GM21515 (cell line): ENCODE measurements at regions not wholly inside any gene's neighbourhood (a gene's known extent, or its start where the extent isn't known, plus 50 kb on each side); places are given as distances from the start of the nearest gene placed in this dataset.

Experiments used
- ATAC-seq: cut with Tn5 transposase; IDR thresholded peaks from one replicate; pipeline ENCODE4 v1.9.1; 2021; ENCODE audit not compliant: unreplicated experiment

DNA sequence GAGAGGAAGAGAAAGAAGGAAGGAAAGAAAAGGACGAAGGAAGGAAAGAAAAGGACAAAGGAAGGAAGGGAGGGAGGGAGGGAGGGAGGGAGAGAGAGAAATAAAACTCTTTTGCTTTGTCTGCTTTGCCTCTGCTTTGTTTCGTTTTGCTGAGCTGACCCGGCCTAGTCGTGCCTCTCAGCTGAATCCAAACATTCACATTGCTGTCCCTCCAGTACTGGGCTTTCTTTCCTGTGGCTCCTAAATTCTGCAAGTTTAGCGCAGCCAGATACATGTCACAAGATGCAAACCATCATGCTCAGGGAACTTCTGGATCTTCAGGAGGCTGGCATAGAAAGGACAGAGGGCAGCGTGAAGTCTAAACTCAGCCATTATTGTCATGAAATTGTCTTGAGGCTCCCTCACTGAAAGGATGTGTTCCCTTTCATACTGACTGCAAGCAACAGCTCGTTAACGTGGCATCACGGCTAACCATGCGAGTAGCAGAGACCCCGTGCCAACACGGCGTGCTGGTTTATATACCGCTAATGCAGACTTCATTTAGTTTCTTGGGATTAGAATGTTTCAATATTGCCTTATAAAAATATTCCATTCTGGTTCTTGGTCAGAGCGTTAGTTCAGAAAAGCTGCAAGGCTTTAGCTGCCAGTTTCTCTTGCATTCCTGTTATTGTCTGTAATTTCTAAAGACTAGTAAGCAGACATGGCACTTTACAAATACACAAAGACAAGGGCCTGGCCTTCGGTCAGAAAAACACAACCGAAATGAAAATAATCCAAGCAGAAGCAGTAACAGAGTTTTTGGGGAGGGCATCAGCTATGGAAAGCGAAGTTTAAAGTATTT lies 94.2 kb downstream of the TMEM174 start:
- ATAC-seq = no peak

DNA sequence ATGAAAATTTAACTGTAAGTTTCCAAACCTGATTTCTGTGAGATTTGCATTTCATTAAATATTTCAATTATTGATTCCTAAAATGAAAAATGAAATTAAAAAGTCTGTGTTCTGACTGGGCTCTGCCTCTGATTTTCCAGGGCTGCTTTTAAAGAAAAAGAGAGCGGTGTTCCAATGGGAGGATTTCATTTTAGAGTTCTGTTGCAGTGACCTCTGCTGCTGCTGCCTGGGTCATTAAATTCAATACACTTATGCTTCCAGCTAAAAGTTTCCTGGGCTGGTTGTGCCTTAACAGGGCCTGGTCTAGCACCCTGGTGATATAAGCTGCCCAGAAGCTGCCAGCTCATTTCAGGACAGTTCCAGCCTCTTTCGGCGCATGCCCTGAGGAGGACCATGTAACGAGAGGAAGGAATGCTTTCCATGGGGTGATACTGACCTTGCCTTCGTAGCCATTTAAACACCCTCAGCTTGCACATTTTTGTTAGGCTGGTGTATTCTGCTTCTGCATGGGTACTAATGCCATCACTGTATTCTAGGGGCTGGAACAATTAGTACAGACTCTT lies 93.3 kb downstream of the TMEM174 start:
- no peak for ATAC-seq

DNA sequence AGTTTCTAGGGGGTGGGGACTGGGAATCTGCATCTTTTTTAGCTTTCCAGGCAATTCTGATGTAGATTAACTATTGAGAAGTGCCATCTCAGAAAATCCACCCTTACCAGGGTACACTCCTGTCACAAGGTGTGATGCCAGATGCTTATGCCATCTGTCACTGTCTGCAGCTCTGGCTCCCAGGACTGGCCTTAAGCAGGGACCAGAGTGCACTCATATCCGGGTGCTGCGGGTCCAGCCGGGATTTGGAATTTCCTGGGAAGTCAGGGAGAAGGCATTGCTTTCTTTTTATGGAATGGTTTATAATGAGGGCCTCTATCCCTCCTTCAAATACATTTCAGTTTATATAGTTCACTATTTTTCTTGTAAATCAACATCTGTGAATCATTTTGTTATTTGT lies 92.6 kb downstream of the TMEM174 start:
- ATAC-seq = no peak

DNA sequence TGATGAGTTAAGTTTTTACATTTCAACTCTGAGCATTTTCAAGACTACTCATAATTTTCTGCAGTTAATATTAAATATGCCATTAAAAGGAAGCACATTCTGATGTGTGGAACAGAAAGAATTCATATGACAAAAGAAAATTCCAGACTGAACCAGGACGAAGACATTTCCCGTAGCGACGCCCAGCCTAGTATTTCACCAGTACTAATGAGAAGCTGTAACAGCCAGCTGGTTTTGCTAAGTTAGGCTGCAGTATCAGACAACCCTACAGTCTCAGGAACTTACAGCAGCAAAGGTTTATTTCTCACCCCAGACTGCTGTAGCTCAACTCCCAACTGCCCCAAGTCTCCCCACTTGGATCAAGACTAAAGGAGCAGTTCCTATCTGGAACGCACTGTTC lies 91.6 kb downstream of the TMEM174 start:
- ATAC-seq = no peak

DNA sequence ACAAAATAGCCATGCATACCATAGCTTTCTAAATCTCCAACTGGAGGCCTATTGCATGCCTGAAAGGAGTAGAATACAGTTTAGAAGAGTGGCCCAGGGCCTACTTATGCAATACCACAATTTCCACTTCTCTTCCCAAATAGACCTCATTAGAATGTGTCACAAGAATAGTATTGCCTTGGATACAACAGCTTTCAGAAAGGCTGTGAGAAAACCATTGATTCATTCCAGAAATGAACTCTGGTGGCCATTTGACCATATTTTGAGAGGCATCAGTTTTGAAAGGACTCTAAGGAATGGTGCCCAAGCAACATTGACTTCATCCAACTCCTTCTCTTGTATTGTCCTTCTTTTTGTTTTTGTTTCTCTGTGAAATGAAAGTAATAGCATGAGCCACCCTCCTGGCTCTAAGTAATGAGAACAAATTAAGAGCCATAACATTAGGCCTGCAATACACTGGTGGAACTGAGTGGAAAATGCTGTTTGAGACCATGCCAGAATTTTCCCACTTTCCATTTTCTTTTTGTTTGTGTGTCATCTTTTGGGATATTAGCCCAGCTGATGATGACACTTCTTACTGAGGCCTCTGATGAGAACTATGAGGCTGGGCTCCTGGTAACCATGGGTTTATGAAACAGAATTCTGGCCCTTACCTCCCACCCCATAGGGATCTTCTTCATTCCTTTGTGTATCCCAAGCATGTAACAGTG lies 90.2 kb downstream of the TMEM174 start:
- no peak for ATAC-seq

DNA sequence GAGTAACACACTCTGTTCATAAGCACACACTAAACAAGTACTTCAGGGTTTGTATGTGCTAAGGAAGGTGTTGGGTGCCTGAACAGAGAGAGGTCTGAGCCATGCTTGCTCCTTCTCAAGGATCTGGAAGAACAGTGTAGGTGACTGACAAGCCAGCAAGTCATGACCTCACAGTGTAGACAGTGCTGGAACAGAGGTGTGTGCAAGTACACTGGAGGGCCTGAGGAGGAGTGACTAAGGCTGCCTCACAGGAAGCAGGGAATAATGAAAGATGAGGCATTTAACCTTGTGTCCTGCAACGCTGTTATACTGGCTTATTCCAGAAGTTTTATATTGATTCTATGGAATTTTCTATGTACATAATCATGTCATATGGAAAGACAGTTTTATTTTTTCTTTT lies 83.9 kb downstream of the TMEM174 start:
- no peak for ATAC-seq

DNA sequence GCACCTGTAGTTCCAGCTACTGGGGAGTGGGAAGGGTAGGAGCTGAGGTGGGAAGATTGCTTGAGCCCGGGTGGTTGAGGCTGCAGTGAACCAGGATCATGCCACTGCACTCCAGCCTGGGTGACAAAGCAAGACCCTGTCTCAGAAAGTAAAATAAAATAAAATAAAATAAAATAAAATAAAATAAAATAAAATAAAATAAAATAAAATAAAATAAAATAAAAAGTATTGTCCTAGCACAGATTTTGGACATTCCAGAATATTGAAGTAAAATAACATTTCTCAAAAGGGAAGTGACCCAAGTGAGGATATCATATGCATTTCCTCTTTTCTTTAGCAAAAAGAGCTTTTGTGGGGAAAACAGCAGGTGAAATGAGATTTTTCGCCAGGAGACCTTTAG lies 83.5 kb downstream of the TMEM174 start:
- no peak for ATAC-seq

DNA sequence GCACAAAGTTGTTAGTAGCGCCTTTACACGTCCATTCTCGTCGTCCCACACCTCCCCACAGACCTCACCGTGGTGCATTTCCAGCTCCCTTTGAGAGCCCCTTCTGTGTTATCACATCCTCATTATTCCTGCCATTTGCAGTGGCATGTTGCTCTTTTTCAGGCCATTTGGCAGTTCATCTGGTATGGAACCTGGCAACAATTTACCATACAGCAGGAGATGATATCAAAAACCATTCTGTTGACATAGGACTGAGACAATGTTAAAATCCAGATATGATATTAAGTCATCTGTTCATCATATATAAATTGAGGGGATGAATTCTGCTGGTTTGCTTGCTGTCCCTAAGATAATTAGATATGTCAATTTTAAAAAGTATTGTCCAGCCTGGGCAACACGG lies 83.0 kb downstream of the TMEM174 start:
- ATAC-seq = no peak

DNA sequence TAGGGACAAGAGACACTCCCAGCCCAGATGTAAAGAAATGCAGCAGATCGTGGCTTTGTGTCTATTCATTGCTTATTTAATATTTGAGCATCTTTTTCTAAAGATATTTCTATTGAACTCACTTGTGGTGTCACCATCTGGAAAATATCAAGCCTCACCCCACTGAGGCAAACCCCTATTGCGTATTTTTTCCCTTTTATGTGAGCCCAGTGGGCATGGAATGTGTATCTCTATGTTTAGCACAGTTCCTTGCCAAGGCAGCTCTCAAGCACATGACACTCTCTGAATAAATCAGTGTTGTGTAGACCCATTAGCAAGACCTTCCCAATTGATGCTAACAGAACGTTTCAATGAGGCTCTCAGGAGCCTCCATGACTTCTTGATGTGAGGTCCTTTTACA lies 81.6 kb downstream of the TMEM174 start:
- ATAC-seq = no peak

DNA sequence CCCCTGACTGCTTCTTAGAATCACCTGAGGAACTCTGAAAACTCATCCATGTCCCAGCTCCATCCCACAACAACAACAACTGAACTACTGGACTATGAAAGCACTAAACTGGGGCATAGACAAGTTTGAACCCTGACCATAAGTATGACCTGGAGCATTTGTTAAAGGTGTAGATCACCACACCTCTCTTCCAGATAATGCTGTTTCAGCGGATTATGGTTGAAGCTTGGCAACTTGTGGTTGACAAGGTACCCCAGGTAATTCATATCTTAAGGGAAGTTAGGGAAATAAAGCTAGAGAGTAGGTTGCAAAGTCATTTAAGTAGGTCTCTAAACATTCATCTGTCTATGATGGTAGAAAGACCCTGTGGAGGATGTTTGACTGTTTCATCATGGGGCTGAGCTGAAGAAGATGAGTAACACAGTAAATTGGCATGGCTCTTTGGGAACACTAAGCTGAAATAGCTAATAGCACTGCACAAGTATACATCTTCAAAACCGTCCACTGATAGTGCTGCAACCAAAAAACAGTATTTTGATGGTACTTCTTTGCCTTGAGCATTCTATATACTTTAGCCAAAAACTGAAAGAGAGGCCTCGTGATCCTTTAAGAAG lies 80.2 kb downstream of the TMEM174 start:
- ATAC-seq = no peak

DNA sequence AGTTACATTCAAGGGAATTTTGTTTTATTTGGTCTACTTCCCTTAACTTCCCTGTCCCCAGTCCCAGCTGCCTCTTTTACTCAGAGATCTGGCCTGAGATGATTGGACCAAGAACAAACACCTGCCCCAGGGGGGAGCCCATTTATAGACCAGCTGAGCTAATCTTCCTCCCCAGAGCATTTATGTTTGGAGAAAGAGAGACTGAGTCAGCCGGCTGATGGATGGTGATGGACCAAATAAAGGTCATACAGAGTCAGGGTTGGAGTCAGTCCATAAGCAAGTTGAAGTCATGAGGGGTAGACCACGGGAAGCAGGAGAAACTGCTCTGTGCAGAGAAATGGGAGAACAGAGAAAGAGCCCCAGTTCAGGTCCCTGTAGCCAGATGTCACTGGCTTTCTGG lies 77.7 kb downstream of the TMEM174 start:
- no peak for ATAC-seq

DNA sequence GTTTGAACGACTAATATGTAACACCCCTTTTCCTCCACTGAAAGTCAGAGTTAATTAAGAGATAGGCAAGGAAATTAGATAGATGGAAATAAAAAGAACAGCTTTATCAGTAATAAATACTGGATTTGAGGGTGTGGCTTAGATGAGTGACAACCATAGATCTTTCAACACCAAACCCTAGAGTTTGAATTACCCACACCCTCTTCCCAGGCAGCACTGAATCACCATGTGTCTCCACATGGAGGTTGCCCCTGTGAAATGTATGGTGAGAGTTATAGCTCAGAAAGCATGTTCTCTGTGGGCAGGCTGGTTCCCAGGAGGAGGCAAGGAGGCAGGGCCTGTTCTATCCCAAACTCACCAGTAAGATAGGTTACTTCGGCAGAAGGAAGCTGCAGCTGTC lies 69.7 kb downstream of the TMEM174 start:
- no peak for ATAC-seq

DNA sequence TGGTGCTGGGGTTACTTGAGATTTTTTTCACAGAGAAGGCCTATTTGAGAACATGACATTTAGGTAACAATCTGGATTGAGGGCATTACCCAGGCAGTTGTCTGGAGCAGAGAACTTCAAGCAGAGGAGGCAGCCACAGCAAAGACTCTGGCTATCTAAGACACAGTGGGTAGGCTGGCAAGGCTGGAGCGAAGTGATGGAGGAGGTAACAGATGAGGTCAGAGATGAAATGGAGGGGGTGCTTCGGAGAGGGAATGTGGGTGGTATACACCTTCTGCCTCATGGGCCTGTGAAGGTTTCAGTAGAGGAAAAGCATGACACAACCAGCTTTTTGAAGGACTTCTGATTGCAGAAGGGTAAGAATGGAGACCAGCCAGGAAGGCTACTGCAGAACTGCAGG lies 65.9 kb downstream of the TMEM174 start:
- no peak for ATAC-seq

DNA sequence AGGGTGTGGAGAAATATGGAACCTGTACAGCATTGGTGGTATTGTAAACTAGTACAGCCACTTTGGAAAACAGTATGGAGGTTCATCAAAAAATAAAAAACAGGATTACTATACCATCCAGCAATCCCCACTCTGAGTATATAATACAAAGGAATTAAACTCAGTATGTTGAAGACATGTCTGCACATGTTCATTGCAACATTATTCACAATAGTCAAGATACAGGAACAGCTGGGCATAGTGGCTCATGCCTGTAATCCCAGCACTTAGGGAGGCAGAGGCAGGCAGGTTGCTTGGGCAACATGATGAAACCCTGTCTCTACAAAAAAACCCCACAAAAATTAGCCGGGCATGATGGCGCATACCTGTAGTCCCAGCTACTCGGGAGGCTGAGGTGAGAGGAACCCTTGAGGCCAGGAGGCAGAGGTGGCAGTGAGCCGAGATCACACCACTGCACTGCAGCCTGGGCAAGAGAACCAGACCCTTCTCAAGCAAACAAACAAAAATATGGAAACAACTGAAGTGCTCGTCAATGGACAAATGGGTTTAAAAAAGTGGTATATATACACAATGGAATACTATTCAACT lies 63.6 kb downstream of the TMEM174 start:
- ATAC-seq = no peak

DNA sequence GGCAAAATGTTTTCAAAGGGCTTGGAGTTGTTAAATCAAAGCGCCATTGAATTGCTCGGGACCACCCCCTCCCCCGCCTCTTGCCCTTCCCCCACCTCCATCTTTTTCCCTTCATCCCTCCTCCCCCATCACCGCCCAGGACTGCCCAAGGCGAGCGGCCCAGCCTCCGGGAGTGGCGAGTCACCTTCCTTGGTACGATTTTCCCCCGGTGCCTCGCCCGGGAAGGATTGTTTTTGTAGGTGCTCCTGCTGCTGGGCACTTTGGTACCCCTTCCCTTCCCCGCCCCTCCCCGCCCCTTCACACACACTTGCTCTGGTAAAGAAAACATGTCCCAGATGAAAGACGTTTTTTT lies 61.2 kb downstream of the TMEM174 start:
- no peak for ATAC-seq

DNA sequence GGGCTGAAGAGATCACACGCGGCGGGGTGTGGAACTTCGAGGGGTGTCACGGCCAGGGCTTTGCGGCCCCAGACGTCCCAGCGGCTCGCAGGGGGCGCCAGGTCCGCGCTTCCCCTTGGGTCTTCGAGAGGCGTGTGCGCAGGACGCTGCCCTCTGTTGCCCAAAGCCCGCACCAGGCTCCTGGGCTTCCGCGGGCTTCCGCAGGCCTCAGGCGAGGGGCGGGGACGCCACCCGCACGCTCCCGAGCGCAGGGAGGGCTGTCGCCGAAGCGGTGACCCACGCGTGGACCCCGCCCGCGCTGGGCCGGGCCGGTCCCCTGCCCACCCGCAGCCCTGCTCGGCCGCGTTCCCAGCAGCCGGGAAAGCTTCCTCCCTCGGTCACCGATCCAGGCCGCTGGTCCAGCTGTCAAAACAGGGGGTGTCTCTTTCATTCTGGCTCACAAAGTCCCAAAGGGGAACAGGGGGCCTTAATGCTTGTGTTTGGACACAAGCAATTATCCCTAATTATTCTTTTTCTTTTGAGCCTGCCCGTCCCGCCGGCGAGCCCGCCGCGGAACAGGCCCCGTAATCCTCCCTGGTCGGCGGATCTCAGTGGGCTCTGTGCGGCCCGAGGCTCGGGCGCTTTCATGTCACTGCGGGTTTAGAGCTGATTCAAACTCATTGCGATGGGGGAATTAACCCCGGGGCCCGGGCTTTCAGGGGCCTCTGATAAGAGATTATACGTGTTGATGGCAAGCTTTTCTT lies 60.6 kb downstream of the TMEM174 start:
- ATAC-seq = no peak

DNA sequence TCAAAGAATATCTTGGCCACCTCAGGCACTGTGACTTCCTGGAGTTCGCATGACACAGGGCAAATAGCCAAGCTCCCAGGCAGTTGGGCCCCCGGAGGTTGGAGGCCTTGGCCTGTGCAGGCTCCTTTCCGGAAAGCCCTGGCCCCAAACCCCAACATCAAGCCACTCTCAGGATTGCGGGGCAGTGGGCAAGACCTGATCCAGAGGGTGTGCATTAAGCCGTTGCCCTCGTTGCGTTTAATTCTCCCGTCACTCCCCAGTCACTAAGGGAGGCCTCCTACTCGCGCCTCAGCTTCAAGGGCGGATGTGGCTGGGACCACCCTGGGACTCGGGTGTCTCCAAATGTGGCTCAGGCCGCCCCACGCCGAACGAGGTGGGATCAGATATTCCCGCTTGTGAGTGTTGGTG lies 60.1 kb downstream of the TMEM174 start:
- no peak for ATAC-seq

DNA sequence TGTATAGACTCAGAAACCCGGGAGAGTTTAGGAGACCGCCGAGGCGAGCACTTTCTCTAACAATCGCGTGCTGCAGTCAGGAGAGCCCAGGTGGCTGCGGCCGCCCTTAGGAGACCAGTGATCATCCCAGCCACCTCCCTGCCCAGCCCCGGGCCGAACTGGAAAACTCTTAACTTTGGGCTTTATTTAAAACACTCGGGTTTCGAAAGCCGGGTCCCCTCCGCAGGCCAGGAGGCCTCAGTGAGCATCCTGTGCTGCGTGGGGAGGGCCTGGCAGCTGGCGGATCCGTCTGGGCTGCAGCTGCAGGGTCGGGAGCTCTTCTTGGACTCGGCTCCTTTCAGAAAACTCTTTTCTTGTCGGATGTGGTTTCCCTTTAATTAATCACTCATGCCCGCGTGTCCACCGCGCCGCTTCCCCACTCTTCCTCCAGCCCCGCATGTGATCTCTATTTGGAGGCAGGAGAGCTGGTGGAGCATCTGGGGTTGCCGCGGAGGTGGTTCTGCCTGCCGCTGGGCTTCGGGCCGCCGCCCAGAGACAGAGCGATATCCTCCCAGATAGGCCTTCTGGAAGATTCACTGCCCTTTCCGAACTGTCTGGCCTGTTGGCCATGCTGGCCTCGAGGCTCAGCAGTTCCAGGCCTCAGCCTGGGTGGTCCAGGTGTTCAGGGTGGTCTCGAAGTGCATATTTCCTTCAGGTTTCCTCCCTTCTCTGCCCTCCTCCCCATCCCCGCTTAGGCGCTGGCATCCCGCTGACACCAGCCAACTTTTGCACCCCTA lies 59.5 kb downstream of the TMEM174 start:
- ATAC-seq = no peak

DNA sequence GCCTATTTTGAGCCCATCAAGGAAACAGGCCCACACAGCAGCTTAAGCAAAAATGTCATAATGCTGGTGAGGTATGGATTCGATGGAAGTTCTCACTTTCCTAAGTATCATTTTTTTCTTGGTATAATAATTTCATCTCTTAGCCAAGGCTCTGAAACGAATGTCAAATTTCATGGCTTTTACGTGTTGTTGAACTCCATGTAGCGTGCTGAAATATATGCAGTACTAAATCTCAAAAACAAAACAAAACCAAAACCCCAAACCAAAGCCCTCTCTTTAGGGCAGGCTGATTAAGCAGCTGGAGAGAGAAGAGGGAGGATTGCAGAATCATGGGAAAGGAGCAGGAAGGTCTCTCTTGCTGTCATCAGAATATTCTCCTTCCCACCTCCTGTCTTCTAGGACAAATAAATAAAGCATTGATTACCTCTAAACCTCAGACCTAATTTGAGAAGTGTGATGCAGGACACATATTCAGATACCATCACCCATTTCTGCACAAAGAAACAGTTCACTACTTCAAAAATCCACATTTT lies 58.3 kb downstream of the TMEM174 start:
- ATAC-seq = no peak
